ENCODE measurements at regions not wholly inside any gene's neighbourhood (a gene's known extent, or its start where the extent isn't known, plus 50 kb on each side); places are given as distances from the start of the nearest gene placed in this dataset.

DNA sequence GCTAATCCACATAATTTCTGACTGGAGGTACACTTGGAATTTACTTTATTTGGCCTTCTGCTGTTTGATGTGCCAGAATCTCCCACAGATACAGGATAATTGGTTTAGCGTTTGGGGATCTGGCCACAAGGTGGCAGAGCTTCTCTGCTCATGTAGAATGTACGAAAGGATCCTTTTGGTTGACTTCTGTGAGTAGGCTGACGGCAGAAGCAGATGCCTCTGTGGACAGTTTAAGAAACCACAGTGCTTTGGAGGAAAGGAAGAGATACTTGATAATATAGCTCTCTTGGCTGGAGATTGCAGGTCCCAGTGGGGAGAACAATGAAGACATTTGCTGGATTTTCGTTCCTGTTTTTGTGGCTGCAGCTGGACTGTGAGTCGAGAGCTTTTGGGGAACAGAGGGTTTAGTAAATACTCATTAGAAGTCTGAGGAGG lies 75.3 kb upstream of the OR4E1 start:
- H3K79me2 ChIP-seq (ENCODE audit: insufficient read depth, low read length) = no peaks in the 10 kb centered on the region
- no peaks in the 10 kb centered on the region for H3F3A ChIP-seq (ENCODE audit: low read depth)
- no peak for TF ChIP-seq EZH2phosphoT487 (IDR thresholded peaks at IDR 0.05; ENCODE audit: borderline replicate concordance)
- peak; percentile 88 for TF ChIP-seq CTCF (conservative IDR thresholded peaks at IDR 0.05; ENCODE audit: low read length)
- H3K9ac ChIP-seq (ENCODE audit: low read depth, low read length, poor library complexity, severe bottlenecking) = no peak overlapping the region
- peaks cover 3% of the 10 kb centered on the region for H3K4me1 ChIP-seq (ENCODE audit: insufficient read depth, low read length, poor library complexity, severe bottlenecking)
- peak overlapping the region; percentile 47 for H3K4me2 ChIP-seq (ENCODE audit: low read depth, low read length, poor library complexity, severe bottlenecking)
- H2AFZ ChIP-seq (ENCODE audit: low read length) = peak overlapping the region; percentile 42
- no peaks in the 10 kb centered on the region for H3K9me2 ChIP-seq (replicated peaks; ENCODE audit: low read depth, low read length)
- H3K4me3 ChIP-seq (ENCODE audit: low read length, poor library complexity, severe bottlenecking) = no peak overlapping the region
- no peaks in the 10 kb centered on the region for H3K36me3 ChIP-seq (ENCODE audit: insufficient read depth, low read length)
- H4K20me1 ChIP-seq (ENCODE audit: insufficient read depth, low read length, poor library complexity, severe bottlenecking) = no peaks in the 10 kb centered on the region
- no peaks in the 10 kb centered on the region for H3K27me3 ChIP-seq (ENCODE audit: insufficient read depth, low read length, poor library complexity, severe bottlenecking)
- H3K9me3 ChIP-seq (ENCODE audit: insufficient read depth, low read depth, low read length) = no peaks in the 10 kb centered on the region

DNA sequence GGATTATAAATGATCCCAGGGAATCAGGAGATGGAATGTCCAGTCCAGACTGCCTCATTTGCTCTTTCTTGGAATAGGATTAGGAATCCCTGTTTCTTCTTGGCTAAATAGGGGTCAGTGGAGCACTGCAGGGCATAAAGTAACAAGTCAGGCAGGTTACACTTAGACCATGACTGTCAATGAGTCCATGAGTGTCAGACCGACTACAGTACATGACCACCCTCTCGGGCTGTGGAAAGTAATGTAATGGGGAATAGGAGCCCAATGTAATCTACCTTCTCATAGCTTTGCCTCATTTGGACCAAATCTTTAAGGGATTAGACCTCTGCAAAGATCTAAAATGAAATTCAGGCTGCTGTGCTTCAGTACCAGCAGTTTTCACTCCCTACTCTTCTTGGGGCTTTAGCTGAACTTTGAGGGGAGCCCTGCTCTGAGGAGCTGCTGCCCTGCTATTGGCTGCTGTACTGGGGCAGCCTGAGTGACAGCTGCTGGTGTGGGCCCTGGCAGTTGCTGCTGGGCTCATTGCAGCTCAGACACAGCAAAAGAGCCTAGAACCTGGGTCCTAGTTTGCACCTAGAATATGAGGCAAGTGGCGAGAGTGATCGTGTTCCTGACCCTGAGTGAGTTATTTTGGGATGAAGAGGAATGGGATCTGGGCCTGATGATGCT lies 62.2 kb upstream of the OR4E1 start:
- Histone ChIP-seq H3K4me1 (ENCODE audit: insufficient read depth, low read length, poor library complexity, severe bottlenecking) (no peaks in the 10 kb centered on the region), H3K27me3 (ENCODE audit: insufficient read depth, low read length, poor library complexity, severe bottlenecking) (peaks cover 9% of the 10 kb centered on the region), H3K9me2 (replicated peaks; ENCODE audit: low read depth, low read length) (no peaks in the 10 kb centered on the region), H4K20me1 (ENCODE audit: insufficient read depth, low read length, poor library complexity, severe bottlenecking) (no peaks in the 10 kb centered on the region), H3K79me2 (ENCODE audit: insufficient read depth, low read length) (no peaks in the 10 kb centered on the region), H3K4me2 (ENCODE audit: low read depth, low read length, poor library complexity, severe bottlenecking) (no peak overlapping the region), H2AFZ (ENCODE audit: low read length) (no peak overlapping the region), H3K36me3 (ENCODE audit: insufficient read depth, low read length) (no peaks in the 10 kb centered on the region), H3K9ac (ENCODE audit: low read depth, low read length, poor library complexity, severe bottlenecking) (no peak overlapping the region), H3K9me3 (ENCODE audit: insufficient read depth, low read depth, low read length) (no peaks in the 10 kb centered on the region), H3F3A (ENCODE audit: low read depth) (no peaks in the 10 kb centered on the region), H3K4me3 (ENCODE audit: low read length, poor library complexity, severe bottlenecking) (no peak overlapping the region)
- no peak for TF ChIP-seq CTCF (conservative IDR thresholded peaks at IDR 0.05; ENCODE audit: low read length)
- TF ChIP-seq EZH2phosphoT487 (IDR thresholded peaks at IDR 0.05; ENCODE audit: borderline replicate concordance) = no peak

- Histone ChIP-seq H3F3A (ENCODE audit: low read depth) (no peaks in the 10 kb centered on the region), H2AFZ (ENCODE audit: low read length) (no peak overlapping the region), H3K4me1 (ENCODE audit: insufficient read depth, low read length, poor library complexity, severe bottlenecking) (no peaks in the 10 kb centered on the region), H3K9me2 (replicated peaks; ENCODE audit: low read depth, low read length) (no peaks in the 10 kb centered on the region), H3K9me3 (ENCODE audit: insufficient read depth, low read depth, low read length) (no peaks in the 10 kb centered on the region), H4K20me1 (ENCODE audit: insufficient read depth, low read length, poor library complexity, severe bottlenecking) (no peaks in the 10 kb centered on the region), H3K9ac (ENCODE audit: low read depth, low read length, poor library complexity, severe bottlenecking) (no peak overlapping the region), H3K4me2 (ENCODE audit: low read depth, low read length, poor library complexity, severe bottlenecking) (no peak overlapping the region), H3K36me3 (ENCODE audit: insufficient read depth, low read length) (no peaks in the 10 kb centered on the region), H3K4me3 (ENCODE audit: low read length, poor library complexity, severe bottlenecking) (no peak overlapping the region), H3K79me2 (ENCODE audit: insufficient read depth, low read length) (no peaks in the 10 kb centered on the region), H3K27me3 (ENCODE audit: insufficient read depth, low read length, poor library complexity, severe bottlenecking) (peaks cover 5% of the 10 kb centered on the region)
- TF ChIP-seq CTCF (conservative IDR thresholded peaks at IDR 0.05; ENCODE audit: low read length) (no peak), EZH2phosphoT487 (IDR thresholded peaks at IDR 0.05; ENCODE audit: borderline replicate concordance) (no peak)
Observed at GRCh38 chr14:21735200-21735599, 61.6 kb upstream of the OR4E1 start.

Measured in Loucy (cell line).